GM10266 (cell line): ENCODE measurements at regions not wholly inside any gene's neighbourhood (a gene's known extent, or its start where the extent isn't known, plus 50 kb on each side); places are given as distances from the start of the nearest gene placed in this dataset.

ENCODE experiments used
- DNase-seq: peaks from one replicate; pipeline ENCODE4 v3.0.0; 2012; ENCODE audit errors: extremely low spot score
- CTCF ChIP-seq: IDR thresholded peaks from 2 replicates; pipeline ENCODE4 v1.5.1; 2012; ENCODE audit warnings: mild to moderate bottlenecking, low read depth; ENCODE audit not compliant: control insufficient read depth, insufficient read depth; ENCODE audit errors: missing control alignments

GRCh38 chr1:163443863-163444262 is 122.1 kb downstream of the NUF2 start:
- no peak for DNase-seq
- no peak for TF ChIP-seq CTCF

- no peak for DNase-seq
- TF ChIP-seq CTCF: no peak
Measured at GRCh38 chr1:163444665-163445064, 122.9 kb downstream of the NUF2 start.

- DNase-seq: no peak
- TF ChIP-seq CTCF: no peak
Measured at GRCh38 chr1:163450986-163451385, 129.2 kb downstream of the NUF2 start.

GRCh38 chr1:163459539-163459938 is 137.8 kb downstream of the NUF2 start:
- no peak for DNase-seq
- TF ChIP-seq CTCF: no peak

GRCh38 chr1:163467289-163467688 is 145.5 kb downstream of the NUF2 start:
- DNase-seq: no peak
- no peak for TF ChIP-seq CTCF

GRCh38 chr1:163471779-163472650 is 150.3 kb downstream of the NUF2 start:
- DNase-seq: no peak
- no peak for TF ChIP-seq CTCF

GRCh38 chr1:163472651-163473248 is 151.0 kb downstream of the NUF2 start:
- no peak for TF ChIP-seq CTCF
- no peak for DNase-seq
